Umbilical cord (tissue), 1 donor: ENCODE measurements at regions not wholly inside any gene's neighbourhood (a gene's known extent, or its start where the extent isn't known, plus 50 kb on each side); places are given as distances from the start of the nearest gene placed in this dataset.

Experiments
- DNase-seq: peaks from one replicate; pipeline ENCODE4 v3.0.0-alpha.2; 2015; ENCODE audit warnings: low spot score

- DNase-seq = no peak
Measured at GRCh38 chrX:21056622-21057021, 317.6 kb upstream of the CNKSR2 start.

GRCh38 chrX:21047034-21047455 lies 327.2 kb upstream of the CNKSR2 start:
- DNase-seq = no peak

GRCh38 chrX:21014326-21014725 lies 359.9 kb upstream of the CNKSR2 start:
- no peak for DNase-seq

GRCh38 chrX:21004835-21005234 lies 369.4 kb upstream of the CNKSR2 start:
- no peak for DNase-seq

- no peak for DNase-seq
Measured at GRCh38 chrX:20995829-20996228, 378.4 kb upstream of the CNKSR2 start.

- no peak for DNase-seq
Measured at GRCh38 chrX:20989361-20989760, 384.9 kb upstream of the CNKSR2 start.

GRCh38 chrX:20988804-20989203 lies 385.4 kb upstream of the CNKSR2 start:
- DNase-seq = no peak

- no peak for DNase-seq
Measured at GRCh38 chrX:20988118-20988517, 386.1 kb upstream of the CNKSR2 start.

GRCh38 chrX:20980426-20980825 lies 393.8 kb upstream of the CNKSR2 start:
- no peak for DNase-seq

- DNase-seq = peak; percentile 18
Measured at GRCh38 chrX:20974326-20974725, 399.9 kb upstream of the CNKSR2 start.

- no peak for DNase-seq
Measured at GRCh38 chrX:20973038-20973437, 401.2 kb upstream of the CNKSR2 start.

GRCh38 chrX:20971250-20971649 lies 403.0 kb upstream of the CNKSR2 start:
- DNase-seq = no peak

- no peak for DNase-seq
Measured at GRCh38 chrX:20969565-20969964, 404.7 kb upstream of the CNKSR2 start.

GRCh38 chrX:20968996-20969395 lies 405.2 kb upstream of the CNKSR2 start:
- no peak for DNase-seq

GRCh38 chrX:20967725-20968124 lies 406.5 kb upstream of the CNKSR2 start:
- no peak for DNase-seq

GRCh38 chrX:20965270-20966044 lies 408.8 kb upstream of the CNKSR2 start:
- DNase-seq = no peak

GRCh38 chrX:20954014-20954413 lies 420.2 kb upstream of the CNKSR2 start:
- no peak for DNase-seq

GRCh38 chrX:20952180-20952579 lies 422.0 kb upstream of the CNKSR2 start:
- DNase-seq = no peak

- no peak for DNase-seq
Measured at GRCh38 chrX:20951016-20951810, 423.0 kb upstream of the CNKSR2 start.

GRCh38 chrX:20947411-20947912 lies 426.8 kb upstream of the CNKSR2 start:
- peak; percentile 43 for DNase-seq

GRCh38 chrX:20913760-20914159 lies 460.5 kb upstream of the CNKSR2 start:
- DNase-seq = peak; percentile 5

- no peak for DNase-seq
Measured at GRCh38 chrX:20906571-20906970, 467.6 kb upstream of the CNKSR2 start.

- DNase-seq = no peak
Measured at GRCh38 chrX:20884565-20884964, 489.7 kb upstream of the CNKSR2 start.
